HG02938 (cell line): ENCODE measurements at regions not wholly inside any gene's neighbourhood (a gene's known extent, or its start where the extent isn't known, plus 50 kb on each side); places are given as distances from the start of the nearest gene placed in this dataset.

Experiments
- ATAC-seq: cut with Tn5 transposase; IDR thresholded peaks from one replicate; pipeline ENCODE4 v1.9.1; 2021; ENCODE audit warnings: mild to moderate bottlenecking, moderate library complexity; ENCODE audit not compliant: unreplicated experiment

GRCh38 chr15:70493376-70493775 is 270.0 kb downstream of the UACA start:
- no peak for ATAC-seq

DNA sequence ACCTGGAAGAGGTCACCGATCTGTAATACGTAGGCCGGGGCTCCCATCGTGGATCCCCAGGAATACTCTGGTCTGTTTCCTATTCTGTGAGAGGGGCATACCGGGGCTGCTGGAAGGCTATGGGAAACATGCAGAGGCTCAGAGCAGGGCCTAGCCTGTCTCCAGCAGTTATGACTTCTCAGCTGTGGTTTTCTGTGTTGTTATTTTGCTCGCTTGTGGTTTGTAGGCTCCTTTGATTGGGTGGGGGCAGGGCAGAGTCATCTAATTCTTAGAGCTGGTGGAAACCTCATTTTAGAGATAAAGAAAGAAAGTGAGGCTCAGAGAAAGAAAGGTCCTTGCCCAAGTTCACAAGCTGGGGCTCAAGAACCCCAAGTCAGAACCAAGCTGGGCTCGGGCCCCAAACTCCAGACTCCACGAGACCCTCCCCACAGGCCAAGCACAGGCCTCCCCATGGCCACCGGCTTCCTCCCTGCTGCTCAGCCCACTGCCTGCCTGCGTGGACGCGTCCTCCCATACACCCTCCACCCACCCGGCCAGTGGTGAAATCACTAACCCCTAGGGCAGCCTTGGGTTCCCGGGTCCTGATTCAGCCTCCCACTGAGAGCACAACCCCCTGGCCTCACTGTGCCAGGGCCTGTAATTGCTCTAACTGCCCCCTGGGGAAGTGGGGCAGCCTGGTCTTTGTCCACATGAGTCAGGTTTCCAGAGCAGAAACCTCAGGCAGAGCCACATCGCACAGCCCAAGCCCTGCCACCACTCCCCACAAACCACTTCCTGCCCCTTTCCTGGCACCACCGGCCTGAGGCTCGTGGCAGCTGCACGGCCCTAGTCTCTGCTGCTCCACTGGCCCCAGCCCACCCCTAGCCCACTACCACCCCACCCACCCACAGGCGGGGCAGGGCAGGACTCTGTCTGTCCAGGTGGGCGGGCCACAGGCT is 270.8 kb downstream of the UACA start:
- peak; percentile 45 for ATAC-seq

GRCh38 chr15:70491641-70492040 is 271.7 kb downstream of the UACA start:
- no peak for ATAC-seq

DNA sequence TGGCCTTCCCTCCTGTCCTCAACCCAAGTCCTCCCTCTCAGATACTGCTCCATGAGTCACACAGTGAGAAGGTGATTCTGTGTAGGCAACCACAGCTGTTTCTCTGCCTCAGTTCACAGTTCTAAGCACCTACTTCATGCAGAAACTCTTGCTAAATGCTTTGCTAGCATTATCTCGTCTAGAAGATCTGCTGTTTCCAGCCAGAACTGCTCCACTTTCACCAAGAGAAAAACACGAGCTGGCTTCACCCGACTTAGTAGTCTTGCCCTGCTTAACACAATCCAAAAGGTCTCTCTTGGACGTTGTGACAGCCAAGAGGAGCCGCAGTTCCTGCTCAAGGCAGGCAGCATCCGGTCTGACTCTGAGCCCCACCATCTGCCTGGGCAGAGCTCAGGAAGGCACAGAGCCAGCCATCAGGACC is 272.1 kb downstream of the UACA start:
- ATAC-seq = no peak

DNA sequence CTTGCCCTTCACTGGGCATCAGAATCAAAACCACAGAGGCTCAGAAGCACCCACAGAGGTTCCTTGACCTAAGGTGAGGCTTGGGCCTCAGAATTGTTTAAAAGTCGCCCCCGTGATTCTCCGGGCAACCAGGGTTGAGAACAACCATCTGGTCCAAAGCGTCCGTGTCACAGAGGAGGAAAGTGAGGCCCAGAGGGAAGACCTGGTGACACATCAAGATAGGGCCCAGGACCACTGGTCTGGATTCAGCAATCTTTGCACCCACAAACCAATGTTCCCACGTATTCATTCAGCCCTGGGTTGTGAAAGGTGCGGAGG is 272.6 kb downstream of the UACA start:
- no peak for ATAC-seq

DNA sequence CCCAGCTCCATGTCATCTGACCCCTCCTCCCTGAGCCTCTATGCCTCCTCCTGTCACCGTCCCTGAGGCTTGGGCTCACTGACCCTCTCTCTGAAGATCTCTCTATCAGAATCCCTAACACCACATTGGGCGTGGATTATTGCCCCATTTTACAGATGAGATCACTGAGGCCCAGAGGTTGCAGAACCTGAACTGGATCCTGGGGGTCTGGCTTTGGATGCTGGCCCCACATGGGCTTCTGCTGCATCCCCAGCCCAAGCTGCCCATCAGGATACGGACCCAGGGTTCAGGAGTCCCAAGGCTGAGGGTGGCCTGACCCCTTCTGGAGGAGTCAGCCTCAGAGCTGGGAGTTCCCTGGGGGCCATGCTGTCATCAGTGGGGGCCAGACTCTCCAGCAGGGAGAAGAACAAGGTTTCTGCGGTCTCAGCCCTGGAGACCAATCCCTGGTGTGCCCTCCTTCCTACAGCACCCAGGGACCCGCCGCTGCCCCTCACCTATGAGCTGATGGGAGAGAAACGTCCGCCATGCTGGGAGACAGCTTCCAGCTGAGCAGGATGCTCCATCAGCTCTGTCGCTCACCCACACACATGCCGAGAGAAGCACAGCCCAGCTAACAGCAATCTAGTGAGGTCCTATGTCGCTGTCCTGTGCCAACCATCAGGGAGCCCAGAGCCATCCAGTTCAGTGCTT is 273.1 kb downstream of the UACA start:
- no peak for ATAC-seq

DNA sequence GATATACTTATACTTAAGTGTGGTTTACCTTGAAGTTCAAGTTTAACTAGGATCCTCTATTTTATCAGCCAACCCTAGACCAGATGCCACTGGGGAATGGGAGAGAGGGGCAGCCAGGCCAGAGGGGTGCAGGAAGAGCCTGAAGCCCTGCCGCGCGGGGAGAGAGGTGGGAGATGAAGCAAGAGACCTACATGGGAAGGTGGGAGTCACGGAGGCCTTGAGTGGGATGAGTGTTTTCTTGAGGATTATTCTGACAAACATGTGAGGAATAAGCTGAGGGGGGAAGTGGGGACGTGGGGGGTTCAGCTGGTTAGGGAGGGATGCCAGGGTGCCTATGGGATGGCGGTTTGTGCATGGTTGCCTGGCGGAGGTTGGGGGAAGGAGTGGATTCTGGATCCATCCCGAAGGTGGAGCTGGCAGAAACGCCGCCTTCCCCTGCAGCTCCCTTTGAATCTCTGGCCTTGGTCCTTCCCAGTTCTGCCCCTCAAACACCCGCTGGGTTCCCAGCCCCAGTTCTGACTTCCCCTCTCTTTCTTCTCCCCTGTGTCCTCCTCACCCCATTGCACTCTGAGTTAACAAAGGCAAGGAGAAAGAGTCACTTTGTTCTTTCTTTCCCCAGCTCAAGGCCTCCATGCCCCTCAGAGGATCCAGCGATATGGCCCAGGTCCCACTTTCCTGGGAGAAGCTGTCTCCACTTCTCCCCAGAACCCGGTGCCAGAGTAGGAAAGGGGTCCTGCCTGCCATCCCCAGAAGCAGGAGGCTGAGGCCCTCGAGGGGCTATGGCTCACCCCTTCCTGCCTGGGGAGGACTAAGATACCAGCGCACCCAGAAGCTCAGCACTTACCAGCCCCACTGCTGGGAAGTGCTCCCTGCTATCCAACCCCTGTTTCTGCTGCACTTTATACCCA is 274.2 kb downstream of the UACA start:
- ATAC-seq = no peak

- no peak for ATAC-seq
These were observed 275.3 kb downstream of the UACA start for GRCh38 chr15:70488002-70488605.

DNA sequence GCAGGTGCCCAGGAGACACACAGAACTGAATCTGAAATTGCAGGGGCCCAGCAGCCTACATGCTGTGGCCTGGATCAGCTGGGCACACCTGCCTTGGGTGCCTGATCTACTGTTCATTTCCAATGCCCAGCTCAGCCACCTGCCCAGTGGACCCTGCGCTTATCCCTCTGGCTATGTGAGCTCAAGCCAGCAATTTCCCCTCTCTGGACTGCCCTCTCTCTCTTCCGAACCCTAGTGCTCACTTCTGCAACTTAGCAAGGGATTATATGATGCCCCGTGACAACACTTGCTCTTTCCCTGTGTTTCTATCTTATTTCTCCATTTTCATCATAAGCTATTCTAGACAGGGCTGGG is 276.0 kb downstream of the UACA start:
- no peak for ATAC-seq

DNA sequence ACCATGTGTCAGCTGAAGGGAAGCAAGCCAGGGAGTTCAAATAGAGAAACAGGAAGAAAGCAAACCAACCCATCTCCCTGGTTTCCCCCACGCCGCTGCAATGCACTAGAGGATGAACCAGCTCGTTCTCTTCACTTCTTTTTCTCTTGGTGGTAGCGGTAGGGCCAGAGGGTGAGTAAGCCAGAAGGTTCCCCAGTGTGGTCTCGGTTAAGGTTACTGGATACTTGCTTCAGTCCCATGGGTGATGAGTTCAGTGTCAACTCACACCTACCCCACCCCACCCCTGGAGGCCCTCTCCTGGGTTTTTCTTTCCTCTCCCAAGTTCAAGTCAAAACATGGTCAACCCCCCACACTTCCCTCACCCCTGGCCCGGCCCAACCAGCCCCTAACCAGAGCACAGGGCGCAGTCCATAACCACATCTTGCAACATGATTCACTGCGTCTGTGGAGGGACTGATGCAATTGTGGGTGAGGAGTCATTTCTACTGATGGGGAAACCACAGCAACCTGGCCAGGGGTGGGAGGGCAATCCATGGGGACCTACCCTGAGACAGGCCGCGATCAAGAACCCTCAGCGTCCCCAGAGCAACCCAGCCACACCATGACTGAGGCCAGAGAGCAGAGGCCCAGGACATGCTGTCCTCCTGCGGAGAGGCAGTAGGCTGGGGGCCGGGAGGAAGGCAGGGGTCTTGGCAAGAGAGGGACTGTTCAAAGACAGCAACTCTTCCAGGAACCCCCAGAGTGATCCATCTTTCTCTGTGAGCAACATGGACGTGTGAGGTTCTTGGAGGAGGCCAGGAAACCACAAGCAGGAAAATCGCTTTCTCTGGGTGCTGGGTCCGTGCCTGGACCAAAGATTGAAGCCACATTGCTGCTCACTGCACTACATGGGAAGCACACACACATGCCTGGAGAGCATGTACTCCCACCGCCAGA is 276.6 kb downstream of the UACA start:
- peak; percentile 65 for ATAC-seq

DNA sequence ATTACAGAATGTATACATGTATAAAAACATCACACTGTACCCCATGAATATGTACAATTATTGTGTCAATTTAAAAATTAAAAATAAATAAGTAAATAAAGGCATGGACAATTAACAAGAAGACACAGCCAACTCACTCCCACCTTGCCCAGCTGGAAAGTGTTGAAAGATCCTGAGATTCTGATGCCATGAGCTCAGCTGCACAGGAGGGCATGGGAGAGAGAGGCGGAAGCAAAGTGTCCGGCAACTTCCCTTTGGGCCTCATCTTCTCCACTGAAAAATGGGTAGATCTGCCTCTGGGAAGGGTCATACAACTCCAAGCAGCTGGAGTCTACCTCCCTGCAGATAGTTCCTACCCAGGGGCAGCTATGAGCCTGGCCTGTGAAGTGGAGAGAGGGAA is 277.3 kb downstream of the UACA start:
- no peak for ATAC-seq

GRCh38 chr15:70484993-70485392 is 278.4 kb downstream of the UACA start:
- ATAC-seq = no peak

DNA sequence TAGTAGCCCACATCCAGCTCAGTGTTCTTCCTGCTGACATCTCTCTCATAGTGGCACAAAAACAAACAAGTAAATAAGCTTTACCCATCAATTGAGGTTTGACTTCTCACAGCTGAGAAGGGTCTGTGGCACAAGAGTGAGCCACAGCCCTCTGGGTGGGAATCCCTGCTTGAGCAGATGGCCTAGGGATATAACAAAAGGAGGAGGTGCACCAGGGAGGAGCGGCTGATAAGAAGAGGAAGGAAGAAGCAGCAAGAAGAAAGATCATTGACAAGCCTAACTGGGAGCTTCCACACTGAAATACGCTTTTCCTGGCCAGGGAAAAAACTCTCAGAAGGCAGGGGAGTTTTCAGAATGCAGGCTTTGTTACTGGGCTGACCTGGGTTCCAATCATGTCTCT is 279.8 kb downstream of the UACA start:
- no peak for ATAC-seq

GRCh38 chr15:70480196-70480856 is 283.0 kb downstream of the UACA start:
- no peak for ATAC-seq

- ATAC-seq = no peak
These were observed 283.6 kb downstream of the UACA start for GRCh38 chr15:70479785-70480184.

DNA sequence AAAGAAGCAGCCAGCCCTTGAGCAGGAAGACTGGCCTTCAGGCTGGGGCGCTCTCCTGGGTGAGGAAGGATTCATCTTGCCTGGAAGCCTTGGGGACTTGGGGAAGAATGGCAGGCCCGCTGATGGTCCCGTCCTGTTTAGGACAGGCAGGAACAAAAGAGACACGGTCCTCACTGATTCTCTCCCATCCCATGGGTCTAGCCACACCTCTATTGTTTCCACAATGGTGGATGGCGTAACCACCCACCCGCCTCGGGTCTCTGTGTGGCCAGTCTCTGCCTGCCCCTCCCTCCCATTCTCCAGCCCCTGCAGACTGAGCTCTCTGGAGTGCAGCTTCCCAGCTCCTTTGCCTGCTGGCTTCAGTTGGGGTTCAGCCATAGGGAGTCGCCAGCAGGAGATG is 284.3 kb downstream of the UACA start:
- no peak for ATAC-seq

DNA sequence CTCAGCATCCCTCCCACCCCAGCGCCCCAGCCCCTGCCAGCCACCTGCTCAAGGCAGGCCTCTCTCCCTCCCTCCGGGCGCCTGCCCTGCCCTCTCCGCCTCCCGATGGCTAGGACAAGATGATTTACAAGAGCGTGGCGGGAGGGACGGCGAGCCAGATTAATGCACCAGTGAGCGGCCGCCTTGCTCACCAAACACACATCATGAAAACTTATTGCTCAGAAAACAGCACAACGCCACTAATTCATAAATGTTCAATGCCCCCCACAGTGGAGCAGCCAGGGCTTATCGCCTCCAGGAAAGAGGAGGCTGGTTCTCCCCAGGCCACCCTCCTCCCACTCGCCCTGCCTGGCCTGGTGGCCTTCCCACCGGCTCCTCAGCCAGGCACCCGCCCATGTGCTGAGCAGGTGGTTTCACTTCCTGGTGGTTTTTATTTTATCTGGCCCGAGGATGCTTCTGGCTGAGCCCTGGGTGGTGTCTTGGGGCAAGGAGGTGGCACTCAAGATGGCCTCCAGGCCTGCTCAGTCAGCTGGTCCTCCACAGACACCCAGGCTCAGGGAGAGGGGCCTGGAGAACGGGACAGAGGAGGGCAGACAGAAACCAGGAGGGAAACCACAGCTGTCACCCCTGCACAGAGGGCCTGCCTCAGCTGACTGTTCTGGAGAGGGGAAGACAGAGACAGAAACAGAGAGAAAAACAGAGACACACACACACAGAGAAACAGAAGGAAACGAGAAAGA is 284.9 kb downstream of the UACA start:
- ATAC-seq = peak; percentile 55

DNA sequence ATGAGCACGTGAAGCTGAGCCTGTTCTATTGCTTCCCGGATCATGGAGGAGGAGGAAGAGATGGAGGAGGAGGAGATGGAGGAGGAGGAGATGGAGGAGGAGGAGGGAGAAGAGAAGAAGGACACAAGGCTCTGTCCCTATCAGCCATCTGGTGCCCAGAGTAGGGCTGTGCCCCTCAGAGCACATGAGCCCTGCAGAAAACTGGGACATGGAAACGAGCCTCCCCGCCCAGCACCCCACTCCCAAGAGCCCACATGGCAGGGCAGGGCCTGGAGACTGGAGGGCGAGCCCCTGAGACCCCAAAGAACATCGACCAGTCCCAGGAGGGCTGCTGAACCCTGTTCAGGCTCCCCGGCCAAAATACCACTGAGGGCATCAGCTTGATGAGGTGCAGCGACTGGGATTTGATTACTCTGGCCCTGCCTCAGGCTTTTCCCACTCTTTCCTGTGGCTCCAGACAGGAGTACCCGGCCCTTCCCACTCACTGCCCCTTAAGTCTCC is 285.6 kb downstream of the UACA start:
- ATAC-seq = no peak

GRCh38 chr15:70476441-70476840 is 286.9 kb downstream of the UACA start:
- no peak for ATAC-seq
